Tibial nerve (tissue), 4 donors: ENCODE measurements at regions not wholly inside any gene's neighbourhood (a gene's known extent, or its start where the extent isn't known, plus 50 kb on each side); places are given as distances from the start of the nearest gene placed in this dataset.

Experiments used
- DNase-seq, 2 donors: peaks; one replicate each; pipeline ENCODE4 v3.0.0-alpha.2; 2019; ENCODE audit warnings: low spot score in 2 of 2
- H3K27ac ChIP-seq, 4 donors: fragments of 200-600 bp; sonication (generic) in 3 of 4; one replicate each; pipeline ENCODE4 v1.5.1; 2017 to 2019; ENCODE audit warnings: mild to moderate bottlenecking in 1 of 4
- H3K27me3 ChIP-seq, 2 donors: fragments of 200-600 bp; sonication (generic) in 1 of 2; one replicate each; pipeline versions ENCODE4 v1.5.1 to v1.6.0; 2017 to 2019
- H3K36me3 ChIP-seq, 3 donors: fragments of 200-600 bp; sonication (generic); one replicate each; pipeline ENCODE4 v1.5.1; 2018 to 2019
- H3K4me1 ChIP-seq, 4 donors: fragments of 200-600 bp; sonication (generic) in 3 of 4; one replicate each; pipeline ENCODE4 v1.5.1; 2017 to 2019
- H3K4me3 ChIP-seq, 4 donors: fragments of 200-600 bp; sonication (generic) in 3 of 4; one replicate each; pipeline ENCODE4 v1.5.1; 2017 to 2019; ENCODE audit warnings: mild to moderate bottlenecking in 1 of 4, moderate library complexity in 1 of 4
- H3K9me3 ChIP-seq, 4 donors: fragments of 200-600 bp; sonication (generic) in 3 of 4; one replicate each; pipeline ENCODE4 v1.5.1; 2017 to 2019
- CTCF ChIP-seq, 5 experiments: fragments of 200-600 bp in 3 of 5; fragments of 450-650 bp in 2 of 5; sonication (generic) in 3 of 5; IDR thresholded peaks; one replicate each; pipeline ENCODE4 v1.5.1; 2016 to 2019; ENCODE audit warnings: antibody characterized with exemption in 5 of 5, mild to moderate bottlenecking in 3 of 5, moderate library complexity in 2 of 5
- EP300 ChIP-seq, 2 donors: sonication (generic); formaldehyde crosslinking; IDR thresholded peaks; one replicate each; pipeline ENCODE4 v1.6.1; 2017; ENCODE audit warnings: antibody characterized with exemption in 2 of 2, mild to moderate bottlenecking in 1 of 2
- POLR2A ChIP-seq, 2 donors: fragments of 450-650 bp; IDR thresholded peaks; one replicate each; pipeline ENCODE4 v1.6.1; 2017; ENCODE audit warnings: antibody characterized with exemption in 2 of 2, mild to moderate bottlenecking in 2 of 2, moderate library complexity in 2 of 2
- WGBS, 2 donors: methylation state at CpG; one replicate each; pipeline ENCODE4 v1.1.5; 2018; 5-methylcytosine and 5-hydroxymethylcytosine counted together

- no peaks in the 10 kb centered on the region for H3K4me1 ChIP-seq
- no peaks in the 10 kb centered on the region for H3K27me3 ChIP-seq
- no peak overlapping the region for H3K4me3 ChIP-seq
- H3K9me3 ChIP-seq = peaks cover 0 to 17% (median 0%) of the 10 kb centered on the region in 4 donors
- TF ChIP-seq POLR2A (IDR thresholded peaks at IDR 0.05) (no peak), EP300 (IDR thresholded peaks at IDR 0.05) (no peak), CTCF (IDR thresholded peaks at IDR 0.05) (no peak)
- no peak for DNase-seq
- WGBS, 2 donors = 88 to 91% methylated on average over 4 of the region's 4 CpGs
- no peaks in the 10 kb centered on the region for H3K36me3 ChIP-seq
- H3K27ac ChIP-seq = no peak overlapping the region
Observed at GRCh38 chr14:37665479-37665878, 70.0 kb downstream of the TTC6 start.

GRCh38 chr14:37665951-37666350 lies 70.5 kb downstream of the TTC6 start:
- DNase-seq = no peak
- H3K36me3 ChIP-seq = no peaks in the 10 kb centered on the region
- TF ChIP-seq CTCF (IDR thresholded peaks at IDR 0.05) (no peak), POLR2A (IDR thresholded peaks at IDR 0.05) (no peak), EP300 (IDR thresholded peaks at IDR 0.05) (no peak)
- H3K4me1 ChIP-seq = no peaks in the 10 kb centered on the region
- H3K27me3 ChIP-seq = no peaks in the 10 kb centered on the region
- H3K27ac ChIP-seq = no peak overlapping the region
- peaks cover 0 to 15% (median 0%) of the 10 kb centered on the region in 4 donors for H3K9me3 ChIP-seq
- no peak overlapping the region for H3K4me3 ChIP-seq
- WGBS, 2 donors = 63 to 92% methylated on average over 1 of the region's 1 CpG

GRCh38 chr14:37668646-37669045 lies 73.2 kb downstream of the TTC6 start:
- Histone ChIP-seq H3K4me1 (no peaks in the 10 kb centered on the region), H3K4me3 (no peak overlapping the region), H3K27me3 (no peaks in the 10 kb centered on the region), H3K27ac (no peak overlapping the region), H3K9me3 (no peaks in the 10 kb centered on the region), H3K36me3 (no peaks in the 10 kb centered on the region)
- no peak for TF ChIP-seq CTCF (IDR thresholded peaks at IDR 0.05)
- TF ChIP-seq EP300 (IDR thresholded peaks at IDR 0.05) = no peak
- TF ChIP-seq POLR2A (IDR thresholded peaks at IDR 0.05) = no peak
- DNase-seq = no peak
- WGBS, 2 donors = 77 to 81% methylated on average over 1 of the region's 1 CpG

- WGBS, 2 donors = 65 to 69% methylated on average over 3 of the region's 3 CpGs
- no peak for DNase-seq
- H3K4me1 ChIP-seq = no peaks in the 10 kb centered on the region
- H3K27me3 ChIP-seq = no peaks in the 10 kb centered on the region
- no peaks in the 10 kb centered on the region for H3K9me3 ChIP-seq
- TF ChIP-seq CTCF (IDR thresholded peaks at IDR 0.05) = no peak
- no peak overlapping the region for H3K27ac ChIP-seq
- H3K4me3 ChIP-seq = no peak overlapping the region
- H3K36me3 ChIP-seq = no peaks in the 10 kb centered on the region
Observed at GRCh38 chr14:37669242-37669641, 73.8 kb downstream of the TTC6 start.

GRCh38 chr14:37673439-37673838 lies 78.0 kb downstream of the TTC6 start:
- TF ChIP-seq EP300 (IDR thresholded peaks at IDR 0.05) (no peak), POLR2A (IDR thresholded peaks at IDR 0.05) (no peak), CTCF (IDR thresholded peaks at IDR 0.05) (no peak)
- Histone ChIP-seq H3K27ac (no peak overlapping the region), H3K27me3 (no peaks in the 10 kb centered on the region), H3K36me3 (no peaks in the 10 kb centered on the region), H3K4me3 (no peak overlapping the region), H3K4me1 (no peaks in the 10 kb centered on the region), H3K9me3 (no peaks in the 10 kb centered on the region)
- 53 to 56% methylated on average over 1 of the region's 1 CpG for WGBS, 2 donors
- no peak for DNase-seq
